ENCODE measurements at regions not wholly inside any gene's neighbourhood (a gene's known extent, or its start where the extent isn't known, plus 50 kb on each side); places are given as distances from the start of the nearest gene placed in this dataset.

DNA sequence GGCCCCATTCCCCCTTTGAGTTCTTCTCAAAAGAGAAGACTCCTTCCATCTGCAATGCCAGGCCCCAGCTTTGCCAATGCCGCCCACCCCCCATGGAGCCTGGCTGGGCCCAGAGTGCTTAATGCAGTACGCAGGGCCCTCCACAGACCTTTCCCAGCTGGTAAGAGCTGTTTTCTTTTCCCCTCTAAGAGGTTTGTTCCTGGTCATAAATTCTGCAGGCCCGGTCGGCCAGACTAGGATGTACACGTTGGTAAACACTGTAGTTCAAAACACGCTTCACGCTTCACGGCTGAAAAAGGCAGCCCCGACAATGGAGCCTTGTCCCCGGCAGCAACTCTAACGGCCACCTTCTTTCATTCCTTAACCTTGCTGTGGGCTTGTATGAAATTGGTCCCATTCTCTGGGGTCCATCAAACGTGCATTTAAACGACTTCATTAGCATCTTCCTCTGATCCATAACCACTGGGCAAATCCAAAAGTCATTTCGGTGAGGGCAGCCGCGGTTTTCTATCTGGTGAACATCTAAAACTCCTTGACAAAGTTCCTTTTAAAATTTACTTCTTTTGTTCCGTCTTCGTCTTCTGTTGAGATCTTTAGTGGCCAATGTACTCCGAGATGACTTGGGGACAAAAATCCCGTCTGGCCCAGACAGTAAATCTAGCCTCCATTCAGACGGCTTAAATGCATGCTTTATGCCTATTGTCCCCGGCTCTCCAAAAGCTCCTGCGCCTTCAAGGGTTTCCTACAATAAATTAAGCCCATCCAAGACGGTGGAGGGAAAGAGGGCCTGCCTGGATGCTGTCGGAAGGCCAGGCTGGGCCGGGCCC is 60.0 kb upstream of the MYEOV start:
- H3K27ac ChIP-seq, result no peak overlapping the region
- TF ChIP-seq, protein P1, sequence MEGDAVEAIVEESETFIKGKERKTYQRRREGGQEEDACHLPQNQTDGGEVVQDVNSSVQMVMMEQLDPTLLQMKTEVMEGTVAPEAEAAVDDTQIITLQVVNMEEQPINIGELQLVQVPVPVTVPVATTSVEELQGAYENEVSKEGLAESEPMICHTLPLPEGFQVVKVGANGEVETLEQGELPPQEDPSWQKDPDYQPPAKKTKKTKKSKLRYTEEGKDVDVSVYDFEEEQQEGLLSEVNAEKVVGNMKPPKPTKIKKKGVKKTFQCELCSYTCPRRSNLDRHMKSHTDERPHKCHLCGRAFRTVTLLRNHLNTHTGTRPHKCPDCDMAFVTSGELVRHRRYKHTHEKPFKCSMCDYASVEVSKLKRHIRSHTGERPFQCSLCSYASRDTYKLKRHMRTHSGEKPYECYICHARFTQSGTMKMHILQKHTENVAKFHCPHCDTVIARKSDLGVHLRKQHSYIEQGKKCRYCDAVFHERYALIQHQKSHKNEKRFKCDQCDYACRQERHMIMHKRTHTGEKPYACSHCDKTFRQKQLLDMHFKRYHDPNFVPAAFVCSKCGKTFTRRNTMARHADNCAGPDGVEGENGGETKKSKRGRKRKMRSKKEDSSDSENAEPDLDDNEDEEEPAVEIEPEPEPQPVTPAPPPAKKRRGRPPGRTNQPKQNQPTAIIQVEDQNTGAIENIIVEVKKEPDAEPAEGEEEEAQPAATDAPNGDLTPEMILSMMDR (conservative IDR thresholded peaks at IDR 0.05), result no peak
- no peak for TF ChIP-seq ZFX (IDR thresholded peaks at IDR 0.05)

DNA sequence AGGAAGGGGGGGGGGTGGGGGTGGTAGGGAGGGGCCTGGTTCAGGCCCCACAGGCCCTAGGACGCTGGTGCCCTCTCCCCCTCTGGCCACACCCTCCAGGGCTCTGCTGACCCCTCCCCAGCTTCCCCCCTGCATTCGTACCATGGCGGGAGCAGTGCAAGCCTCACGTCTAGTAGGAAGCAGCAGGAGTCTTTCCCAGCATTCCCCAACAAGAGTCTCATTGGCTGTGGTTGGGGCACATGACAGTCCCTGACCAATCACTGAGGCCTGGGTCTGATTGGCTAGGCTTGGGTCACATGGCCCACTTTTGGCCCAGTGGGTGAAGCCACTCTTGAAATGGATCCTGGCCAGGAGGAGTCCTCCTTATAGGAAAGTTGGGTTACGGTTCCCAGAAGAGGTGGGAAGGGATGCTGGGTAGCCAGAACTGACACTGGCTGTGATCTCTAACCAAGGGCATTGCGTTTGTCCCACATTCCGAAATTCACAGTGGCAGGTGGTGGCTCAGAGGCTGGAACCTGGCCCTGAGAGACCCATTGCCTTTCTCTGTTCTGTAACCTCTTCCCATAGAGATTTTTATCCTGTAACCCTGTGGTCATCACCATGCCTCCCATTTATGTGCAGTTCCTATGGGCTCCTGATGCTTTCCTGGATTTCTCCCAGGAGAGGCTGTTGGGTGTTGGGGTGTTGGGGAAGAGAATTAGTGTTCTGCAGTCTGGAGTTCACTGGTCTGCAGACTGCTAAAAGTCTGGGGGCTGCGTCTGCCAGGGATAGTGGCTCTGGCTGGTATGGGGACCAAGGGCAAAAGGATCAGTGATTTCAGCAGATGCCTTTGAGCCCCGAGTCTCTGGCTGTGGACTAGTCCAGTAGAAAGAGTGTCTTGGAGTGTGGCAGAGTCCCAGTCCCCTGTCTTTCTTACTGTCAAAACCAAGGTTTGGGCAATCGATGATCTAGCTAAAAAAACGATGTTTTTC is 58.9 kb upstream of the MYEOV start:
- TF ChIP-seq, protein P1 (conservative IDR thresholded peaks at IDR 0.05), result no peak
- no peak for TF ChIP-seq ZFX (IDR thresholded peaks at IDR 0.05)
- no peak overlapping the region for H3K27ac ChIP-seq

DNA sequence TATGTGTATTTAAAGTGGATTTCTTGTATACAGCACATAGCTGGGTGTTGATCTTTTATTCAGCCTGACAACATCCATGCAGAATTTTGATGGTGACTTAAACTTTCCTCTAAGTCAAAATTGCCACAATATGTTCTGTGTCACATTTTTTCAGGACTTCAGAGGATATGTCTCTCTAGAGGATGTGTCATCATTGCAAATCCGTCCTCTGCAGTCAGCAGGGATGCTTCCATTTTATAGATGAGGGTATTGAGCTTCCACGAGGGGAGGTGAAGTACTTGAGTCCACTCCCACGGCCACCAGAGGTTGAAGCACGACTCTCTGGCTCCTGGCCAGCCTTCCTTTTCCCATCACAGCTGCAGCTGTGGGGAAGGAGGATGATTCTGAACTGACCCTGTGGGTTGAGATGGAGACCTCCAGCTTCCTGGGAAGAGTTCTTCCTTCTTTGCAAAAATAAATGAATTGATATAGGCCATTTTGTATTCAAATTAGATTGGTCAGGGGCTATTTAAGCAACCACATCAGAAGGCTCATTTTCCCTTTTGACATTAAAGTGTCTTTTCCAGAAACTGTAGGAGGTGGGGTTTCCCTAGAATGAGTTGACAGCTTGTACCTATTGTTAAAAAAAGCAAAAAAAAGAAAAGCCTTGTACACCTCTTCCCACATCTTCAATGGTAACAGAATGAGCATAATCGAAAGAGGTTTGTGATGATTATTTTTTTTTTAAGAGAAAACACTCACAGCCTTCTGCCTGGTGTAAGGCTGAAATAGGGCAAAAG is 55.2 kb upstream of the MYEOV start:
- no peak overlapping the region for H3K27ac ChIP-seq
- TF ChIP-seq ZFX (IDR thresholded peaks at IDR 0.05), result no peak
- TF ChIP-seq, protein P1 (conservative IDR thresholded peaks at IDR 0.05), result no peak

DNA sequence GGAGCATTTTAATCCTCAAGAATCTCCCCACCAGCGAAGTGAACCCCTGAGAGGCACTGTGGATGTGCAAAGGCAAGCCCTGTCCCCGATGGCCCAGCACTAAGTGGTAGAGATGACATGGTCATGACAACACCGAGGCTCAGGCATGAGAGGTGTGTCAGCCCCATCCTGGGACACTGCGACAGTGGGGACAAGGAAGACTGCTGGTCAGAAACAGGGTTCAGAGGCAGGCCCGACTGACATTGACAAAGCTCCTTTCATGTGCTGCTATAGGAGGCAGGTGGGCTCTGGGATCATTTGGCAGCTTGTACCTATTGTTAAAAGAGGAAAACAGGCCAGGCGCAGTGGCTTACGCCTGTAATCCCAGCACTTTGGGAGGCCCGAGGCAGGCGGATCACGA is 54.3 kb upstream of the MYEOV start:
- no peak overlapping the region for H3K27ac ChIP-seq
- no peak for TF ChIP-seq ZFX (IDR thresholded peaks at IDR 0.05)
- TF ChIP-seq, protein P1 (conservative IDR thresholded peaks at IDR 0.05), result no peak

DNA sequence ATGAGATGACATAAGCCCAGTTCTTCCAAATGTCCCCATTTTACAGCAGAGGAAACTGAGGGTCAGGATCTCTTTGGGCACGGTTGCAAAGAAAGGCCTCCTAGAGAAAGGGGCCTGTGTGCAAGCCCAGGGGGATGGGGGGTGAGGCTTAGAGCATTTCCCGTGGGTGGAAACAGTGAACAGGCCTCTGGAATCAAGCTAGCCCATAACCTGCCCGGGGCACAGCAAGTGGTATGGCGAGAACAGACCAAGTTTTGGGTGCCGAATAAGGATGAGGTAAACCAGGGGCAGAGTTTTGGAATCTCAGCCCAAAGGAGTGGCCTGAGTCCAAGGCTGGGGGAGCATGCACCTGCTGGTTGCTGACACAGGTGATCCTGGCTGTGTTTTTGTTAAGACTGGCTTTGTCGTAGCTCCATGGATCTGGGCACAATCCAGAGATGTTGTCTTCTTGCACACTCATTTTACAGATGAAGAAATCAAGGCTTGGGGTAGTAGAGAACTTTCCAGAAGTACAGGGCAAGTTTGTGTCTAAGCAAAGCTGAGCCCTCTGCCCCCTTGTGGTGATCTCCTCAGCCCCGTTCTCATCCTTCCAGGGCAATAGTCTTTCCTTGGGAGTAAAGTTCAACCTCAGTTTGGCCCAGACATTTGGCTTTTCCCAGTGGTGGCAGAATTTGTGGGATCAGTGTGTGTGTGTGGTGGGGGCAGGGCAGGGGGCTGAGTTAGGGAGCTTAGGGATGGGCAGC is 53.5 kb upstream of the MYEOV start:
- TF ChIP-seq ZFX (IDR thresholded peaks at IDR 0.05), result no peak
- TF ChIP-seq, protein P1 (conservative IDR thresholded peaks at IDR 0.05), result peak; percentile 57
- H3K27ac ChIP-seq, result no peak overlapping the region

DNA sequence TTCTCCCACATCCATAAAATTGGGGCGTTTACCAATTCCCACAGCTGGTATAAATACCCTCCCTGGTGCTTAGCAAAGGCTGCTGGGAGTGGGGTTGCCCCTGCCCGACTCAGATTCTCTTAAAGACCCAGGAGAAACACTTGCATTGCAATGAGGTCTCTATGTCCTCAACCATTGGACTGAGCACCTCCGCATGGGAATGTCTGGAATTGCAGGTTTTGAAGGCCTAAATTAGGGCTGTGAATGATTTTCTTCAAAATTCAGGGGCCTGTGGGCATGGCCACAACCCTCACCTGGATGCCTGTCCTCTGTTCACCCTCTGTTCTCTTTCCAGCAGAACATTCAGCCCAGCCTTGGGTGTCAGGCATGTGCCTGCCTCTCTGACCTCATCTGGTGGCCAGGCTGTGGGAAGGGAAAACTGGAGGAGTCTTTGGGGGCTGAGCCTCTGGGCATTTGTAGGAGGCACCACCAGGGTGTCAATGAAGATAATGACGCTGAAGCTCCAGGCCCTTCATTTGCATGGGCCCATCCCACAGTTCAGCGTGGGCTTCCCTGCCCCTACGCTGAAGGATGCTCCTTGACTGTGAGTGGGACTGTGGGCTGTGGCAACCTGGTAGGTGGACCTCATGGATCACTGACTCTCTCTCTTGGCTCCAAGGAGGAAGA is 52.7 kb upstream of the MYEOV start:
- no peak overlapping the region for H3K27ac ChIP-seq
- TF ChIP-seq ZFX (IDR thresholded peaks at IDR 0.05), result no peak

All from C4-2B (cell line).